A549 (cell line): ENCODE measurements at regions not wholly inside any gene's neighbourhood (a gene's known extent, or its start where the extent isn't known, plus 50 kb on each side); places are given as distances from the start of the nearest gene placed in this dataset.

Experiments
- ATAC-seq, 2 experiments: fragments of 200-7000 bp in 1 of 2; fragments of >200 bp in 1 of 2; cut with Nextera tagmentation in 1 of 2; cut with Tn5 transposase in 1 of 2; 3 replicates each; pipeline versions ENCODE4 v1.8.0 to v1.9.1; 2018 to 2020; ENCODE audit warnings: mild to moderate bottlenecking in 1 of 2, moderate library complexity in 1 of 2
- CTCF ChIA-PET: fragments of 300-600 bp; sonication (Branson Sonifier 250); formaldehyde crosslinking; extraction: SDS; loops from one replicate; lab custom pipeline; 2021; ENCODE audit warnings: antibody characterized with exemption, inconsistent platforms; lab: Yijun Ruan, JAX
- POLR2A ChIA-PET: fragments of 350-600 bp; formaldehyde crosslinking; extraction: SDS; loops from one replicate; lab custom pipeline; 2021; ENCODE audit warnings: antibody characterized with exemption, inconsistent platforms; lab: Yijun Ruan, JAX
- DNase-seq, 2 experiments: peaks; one replicate each; pipeline versions ENCODE4 v3.0.0 to v3.0.0-alpha.2; 2011 to 2016; ENCODE audit warnings: low read depth in 1 of 2, low spot score in 1 of 2
- FAIRE-seq: peaks from 2 replicates; lab custom pipeline; 2011; peaks lifted over from hg19 to GRCh38; lab: Jason Lieb, UNC
- H3K27ac ChIP-seq, 2 experiments: fragments of >200 bp; sonication (Bioruptor Twin); formaldehyde crosslinking; 3 replicates each; pipeline ENCODE4 v1.5.1; 2016 to 2017
- H3K4me1 ChIP-seq: fragments of >200 bp; sonication (Bioruptor Twin); formaldehyde crosslinking; 3 replicates; pipeline ENCODE4 v1.6.1; 2016
- H3K4me2 ChIP-seq: fragments of >200 bp; sonication (Bioruptor Twin); formaldehyde crosslinking; 3 replicates; pipeline ENCODE4 v1.6.1; 2016
- H3K4me3 ChIP-seq: fragments of >200 bp; sonication (Bioruptor Twin); formaldehyde crosslinking; 3 replicates; pipeline ENCODE4 v1.5.1; 2016
- H3K9me3 ChIP-seq: fragments of >200 bp; sonication (Bioruptor Twin); formaldehyde crosslinking; 3 replicates; pipeline ENCODE4 v1.6.1; 2016
- BCL3 ChIP-seq: fragments of >200 bp; sonication (Bioruptor Twin); formaldehyde crosslinking; IDR thresholded peaks from 3 replicates; pipeline ENCODE4 v1.6.1; 2016
- BHLHE40 ChIP-seq: IDR thresholded peaks from 2 replicates; pipeline ENCODE4 v1.6.1; 2012; ENCODE audit warnings: low read depth, low read length, inconsistent platforms
- CBX2 ChIP-seq: fragments of 200-600 bp; sonication (generic); IDR thresholded peaks from 2 replicates; pipeline ENCODE4 v1.6.1; 2016; ENCODE audit warnings: low read depth, mild to moderate bottlenecking, borderline replicate concordance
- CBX8 ChIP-seq: fragments of 200-600 bp; sonication (generic); IDR thresholded peaks from 2 replicates; pipeline ENCODE4 v1.6.1; 2016
- CTCF ChIP-seq: fragments of >200 bp; sonication (Bioruptor Twin); formaldehyde crosslinking; IDR thresholded peaks from 3 replicates; pipeline ENCODE4 v1.5.1; 2016
- E2F6 ChIP-seq: IDR thresholded peaks from 2 replicates; pipeline ENCODE4 v1.6.1; 2012; ENCODE audit warnings: low read depth, borderline replicate concordance
- EP300 ChIP-seq, 2 experiments: fragments of >200 bp; sonication (Bioruptor Twin); formaldehyde crosslinking; IDR thresholded peaks; 2 replicates in 1 of 2; 3 replicates in 1 of 2; pipeline ENCODE4 v1.6.1; 2016 to 2017
- FOSB ChIP-seq: fragments of 250-450 bp; sonication (Bioruptor Pico); IDR thresholded peaks from 2 replicates; pipeline ENCODE4 v1.5.0; 2020; ENCODE audit warnings: mild to moderate bottlenecking, moderate library complexity
- HMGXB4 ChIP-seq: fragments of 250-450 bp; sonication (Bioruptor Pico); IDR thresholded peaks from 2 replicates; pipeline ENCODE4 v1.5.0; 2021; ENCODE audit warnings: mild to moderate bottlenecking, moderate library complexity, borderline replicate concordance
- JUN ChIP-seq, 2 experiments: fragments of >200 bp; sonication (Bioruptor Twin); formaldehyde crosslinking; IDR thresholded peaks; 2 replicates in 1 of 2; 3 replicates in 1 of 2; pipeline ENCODE4 v1.6.1; 2016 to 2017
- JUNB ChIP-seq: fragments of >200 bp; sonication (Bioruptor Twin); formaldehyde crosslinking; IDR thresholded peaks from 2 replicates; pipeline ENCODE4 v1.6.1; 2016
- KDM1A ChIP-seq: fragments of 200-600 bp; sonication (generic); IDR thresholded peaks from 2 replicates; pipeline ENCODE4 v1.6.1; 2016; ENCODE audit warnings: low read depth, mild to moderate bottlenecking
- MAFK ChIP-seq: fragments of 450-650 bp; IDR thresholded peaks from 2 replicates; pipeline ENCODE4 v1.6.1; 2014; ENCODE audit not compliant: partially characterized antibody
- PHF8 ChIP-seq: fragments of 200-600 bp; sonication (generic); IDR thresholded peaks from 2 replicates; pipeline ENCODE4 v1.6.1; 2016; ENCODE audit warnings: low read depth, mild to moderate bottlenecking, antibody characterized with exemption, moderate library complexity, borderline replicate concordance
- RFX5 ChIP-seq: fragments of 450-650 bp; IDR thresholded peaks from 2 replicates; pipeline ENCODE4 v1.7.1; 2014; ENCODE audit warnings: antibody characterized with exemption, mild to moderate bottlenecking, moderate library complexity
- TFCP2L1 ChIP-seq: fragments of 250-450 bp; sonication (Bioruptor Pico); IDR thresholded peaks from 2 replicates; pipeline ENCODE4 v1.5.0; 2021; ENCODE audit warnings: mild to moderate bottlenecking
- ZC3H11A ChIP-seq: fragments of 450-650 bp; IDR thresholded peaks from 2 replicates; pipeline ENCODE4 v1.6.1; 2014; ENCODE audit warnings: antibody characterized with exemption, mild to moderate bottlenecking
- ZNF302 ChIP-seq: fragments of 250-450 bp; sonication (Bioruptor Pico); IDR thresholded peaks from 2 replicates; pipeline ENCODE4 v1.9.0; 2021; ENCODE audit warnings: inconsistent platforms, mild to moderate bottlenecking, moderate library complexity
- WGBS: methylation state at CpG from one replicate; pipeline ENCODE4 v1.1.6; 2017; ENCODE audit errors: missing lambda C conversion rate; 5-methylcytosine and 5-hydroxymethylcytosine counted together
- TF ChIP-seq, protein P1 (sequence below): fragments of 200-600 bp; sonication (generic); IDR thresholded peaks from 2 replicates; pipeline ENCODE4 v1.6.1; 2016; ENCODE audit warnings: antibody characterized with exemption, mild to moderate bottlenecking, moderate library complexity
- TF ChIP-seq, protein P2 (sequence below): fragments of 450-650 bp; IDR thresholded peaks from 2 replicates; pipeline ENCODE4 v1.6.1; 2014; ENCODE audit warnings: antibody characterized with exemption
- TF ChIP-seq, protein P3 (sequence below): IDR thresholded peaks from 2 replicates; pipeline ENCODE4 v1.6.1; 2012

GRCh38 chr1:200487650-200488049 lies 77.8 kb upstream of the ZNF281 start:
- FAIRE-seq (no peak), DNase-seq (no peak), ATAC-seq (no peak)
- H3K4me1 ChIP-seq = peaks cover 63% of the 10 kb centered on the region
- H3K4me3 ChIP-seq = no peak overlapping the region
- TF ChIP-seq MAFK (no peak), CTCF (no peak), BCL3 (no peak), JUN (IDR thresholded peaks at IDR 0.05) (no peak), ZNF302 (CRISPR knock-in tag) (no peak), CBX2 (no peak), FOSB (CRISPR knock-in tag) (no peak)
- TF ChIP-seq, protein P1, sequence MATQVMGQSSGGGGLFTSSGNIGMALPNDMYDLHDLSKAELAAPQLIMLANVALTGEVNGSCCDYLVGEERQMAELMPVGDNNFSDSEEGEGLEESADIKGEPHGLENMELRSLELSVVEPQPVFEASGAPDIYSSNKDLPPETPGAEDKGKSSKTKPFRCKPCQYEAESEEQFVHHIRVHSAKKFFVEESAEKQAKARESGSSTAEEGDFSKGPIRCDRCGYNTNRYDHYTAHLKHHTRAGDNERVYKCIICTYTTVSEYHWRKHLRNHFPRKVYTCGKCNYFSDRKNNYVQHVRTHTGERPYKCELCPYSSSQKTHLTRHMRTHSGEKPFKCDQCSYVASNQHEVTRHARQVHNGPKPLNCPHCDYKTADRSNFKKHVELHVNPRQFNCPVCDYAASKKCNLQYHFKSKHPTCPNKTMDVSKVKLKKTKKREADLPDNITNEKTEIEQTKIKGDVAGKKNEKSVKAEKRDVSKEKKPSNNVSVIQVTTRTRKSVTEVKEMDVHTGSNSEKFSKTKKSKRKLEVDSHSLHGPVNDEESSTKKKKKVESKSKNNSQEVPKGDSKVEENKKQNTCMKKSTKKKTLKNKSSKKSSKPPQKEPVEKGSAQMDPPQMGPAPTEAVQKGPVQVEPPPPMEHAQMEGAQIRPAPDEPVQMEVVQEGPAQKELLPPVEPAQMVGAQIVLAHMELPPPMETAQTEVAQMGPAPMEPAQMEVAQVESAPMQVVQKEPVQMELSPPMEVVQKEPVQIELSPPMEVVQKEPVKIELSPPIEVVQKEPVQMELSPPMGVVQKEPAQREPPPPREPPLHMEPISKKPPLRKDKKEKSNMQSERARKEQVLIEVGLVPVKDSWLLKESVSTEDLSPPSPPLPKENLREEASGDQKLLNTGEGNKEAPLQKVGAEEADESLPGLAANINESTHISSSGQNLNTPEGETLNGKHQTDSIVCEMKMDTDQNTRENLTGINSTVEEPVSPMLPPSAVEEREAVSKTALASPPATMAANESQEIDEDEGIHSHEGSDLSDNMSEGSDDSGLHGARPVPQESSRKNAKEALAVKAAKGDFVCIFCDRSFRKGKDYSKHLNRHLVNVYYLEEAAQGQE = no peak
- TF ChIP-seq, protein P2, sequence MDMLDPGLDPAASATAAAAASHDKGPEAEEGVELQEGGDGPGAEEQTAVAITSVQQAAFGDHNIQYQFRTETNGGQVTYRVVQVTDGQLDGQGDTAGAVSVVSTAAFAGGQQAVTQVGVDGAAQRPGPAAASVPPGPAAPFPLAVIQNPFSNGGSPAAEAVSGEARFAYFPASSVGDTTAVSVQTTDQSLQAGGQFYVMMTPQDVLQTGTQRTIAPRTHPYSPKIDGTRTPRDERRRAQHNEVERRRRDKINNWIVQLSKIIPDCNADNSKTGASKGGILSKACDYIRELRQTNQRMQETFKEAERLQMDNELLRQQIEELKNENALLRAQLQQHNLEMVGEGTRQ = no peak
- H3K4me2 ChIP-seq = no peak overlapping the region
- peak overlapping the region; percentile 83 to 93 for H3K27ac ChIP-seq
- no peaks in the 10 kb centered on the region for H3K9me3 ChIP-seq
- ChIA-PET POLR2A (no interaction called here), CTCF (interaction anchor here (0.6 to 2.3 kb wide), 14 partner anchors 10 to 506 kb away, joined by 3 to 11 read pairs (median 4); no protein-coding TSS in a partner anchor)
- WGBS = 81% methylated on average over 5 of the region's 6 CpGs

GRCh38 chr1:200486634-200487033 lies 76.8 kb upstream of the ZNF281 start:
- Histone ChIP-seq H3K4me2 (no peak overlapping the region), H3K9me3 (no peaks in the 10 kb centered on the region), H3K27ac (peak overlapping the region; percentile 83 to 93), H3K4me1 (peaks cover 69% of the 10 kb centered on the region), H3K4me3 (no peak overlapping the region)
- FAIRE-seq (no peak), ATAC-seq (no peak), DNase-seq (no peak)
- WGBS = 81% methylated on average over 3 of the region's 3 CpGs
- ChIA-PET POLR2A (no interaction called here), CTCF (no interaction called here)
- TF ChIP-seq EP300 (IDR thresholded peaks at IDR 0.05) = no peak
- no peak for TF ChIP-seq TFCP2L1
- TF ChIP-seq JUNB = no peak
- no peak for TF ChIP-seq FOSB (CRISPR knock-in tag)
- TF ChIP-seq, protein P1 = no peak
- TF ChIP-seq, protein P3, sequence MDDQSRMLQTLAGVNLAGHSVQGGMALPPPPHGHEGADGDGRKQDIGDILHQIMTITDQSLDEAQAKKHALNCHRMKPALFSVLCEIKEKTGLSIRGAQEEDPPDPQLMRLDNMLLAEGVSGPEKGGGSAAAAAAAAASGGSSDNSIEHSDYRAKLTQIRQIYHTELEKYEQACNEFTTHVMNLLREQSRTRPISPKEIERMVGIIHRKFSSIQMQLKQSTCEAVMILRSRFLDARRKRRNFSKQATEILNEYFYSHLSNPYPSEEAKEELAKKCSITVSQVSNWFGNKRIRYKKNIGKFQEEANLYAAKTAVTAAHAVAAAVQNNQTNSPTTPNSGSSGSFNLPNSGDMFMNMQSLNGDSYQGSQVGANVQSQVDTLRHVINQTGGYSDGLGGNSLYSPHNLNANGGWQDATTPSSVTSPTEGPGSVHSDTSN = no peak
- no peak for TF ChIP-seq CBX8
- TF ChIP-seq PHF8 = no peak
- TF ChIP-seq BHLHE40 = no peak
- TF ChIP-seq CBX2 = no peak
- no peak for TF ChIP-seq KDM1A
- no peak for TF ChIP-seq ZC3H11A
- no peak for TF ChIP-seq E2F6
- no peak for TF ChIP-seq RFX5
- TF ChIP-seq HMGXB4 (CRISPR knock-in tag) = no peak
